Gastroesophageal sphincter (tissue), 4 donors: ENCODE measurements at regions not wholly inside any gene's neighbourhood (a gene's known extent, or its start where the extent isn't known, plus 50 kb on each side); places are given as distances from the start of the nearest gene placed in this dataset.

Source experiments
- ATAC-seq: fragments of 150-250 bp; one replicate; pipeline ENCODE4 v1.9.1; 2016; ENCODE audit warnings: mild to moderate bottlenecking, moderate library complexity
- H3K27ac ChIP-seq, 4 donors: fragments of 200-600 bp; sonication (generic) in 3 of 4; 1 replicate in 3 of 4; 2 replicates in 1 of 4; pipeline ENCODE4 v1.5.1; 2016 to 2019
- H3K27me3 ChIP-seq: fragments of 200-600 bp; sonication (generic); one replicate; pipeline ENCODE4 v1.5.1; 2019
- H3K36me3 ChIP-seq, 2 donors: fragments of 200-600 bp; sonication (generic); one replicate each; pipeline ENCODE4 v1.5.1; 2019; ENCODE audit warnings: control low read depth in 1 of 2
- H3K4me1 ChIP-seq, 3 donors: fragments of 200-600 bp; sonication (generic); 1 replicate in 2 of 3; 2 replicates in 1 of 3; pipeline ENCODE4 v1.5.1; 2016 to 2019; ENCODE audit warnings: control low read depth in 2 of 3
- H3K4me3 ChIP-seq, 2 donors: fragments of 200-600 bp; sonication (generic); one replicate each; pipeline ENCODE4 v1.5.1; 2019; ENCODE audit warnings: mild to moderate bottlenecking in 1 of 2, moderate library complexity in 1 of 2
- H3K9me3 ChIP-seq, 3 donors: fragments of 200-600 bp; sonication (generic); one replicate each; pipeline ENCODE4 v1.5.1; 2017 to 2019; ENCODE audit warnings: control low read depth in 2 of 3
- EP300 ChIP-seq: sonication (generic); formaldehyde crosslinking; IDR thresholded peaks from one replicate; pipeline ENCODE4 v1.6.1; 2017; ENCODE audit warnings: antibody characterized with exemption, mild to moderate bottlenecking
- POLR2A ChIP-seq, 2 donors: fragments of 450-650 bp; IDR thresholded peaks; one replicate each; pipeline ENCODE4 v1.6.1; 2017; ENCODE audit warnings: antibody characterized with exemption in 2 of 2, mild to moderate bottlenecking in 2 of 2, moderate library complexity in 1 of 2
- POLR2AphosphoS5 ChIP-seq: sonication (generic); formaldehyde crosslinking; IDR thresholded peaks from one replicate; pipeline ENCODE4 v1.6.1; 2017; ENCODE audit warnings: antibody characterized with exemption
- WGBS, 2 donors: methylation state at CpG; one replicate each; pipeline ENCODE4 v1.1.5; 2018; ENCODE audit warnings: low coverage in 1 of 2; 5-methylcytosine and 5-hydroxymethylcytosine counted together
- TF ChIP-seq, protein P1 (sequence below), 4 experiments: fragments of 200-600 bp in 2 of 4; fragments of 450-650 bp in 2 of 4; sonication (generic) in 1 of 4; IDR thresholded peaks; one replicate each; pipeline ENCODE4 v1.5.1; 2017 to 2019; ENCODE audit warnings: antibody characterized with exemption in 4 of 4, mild to moderate bottlenecking in 2 of 4, moderate library complexity in 2 of 4

DNA sequence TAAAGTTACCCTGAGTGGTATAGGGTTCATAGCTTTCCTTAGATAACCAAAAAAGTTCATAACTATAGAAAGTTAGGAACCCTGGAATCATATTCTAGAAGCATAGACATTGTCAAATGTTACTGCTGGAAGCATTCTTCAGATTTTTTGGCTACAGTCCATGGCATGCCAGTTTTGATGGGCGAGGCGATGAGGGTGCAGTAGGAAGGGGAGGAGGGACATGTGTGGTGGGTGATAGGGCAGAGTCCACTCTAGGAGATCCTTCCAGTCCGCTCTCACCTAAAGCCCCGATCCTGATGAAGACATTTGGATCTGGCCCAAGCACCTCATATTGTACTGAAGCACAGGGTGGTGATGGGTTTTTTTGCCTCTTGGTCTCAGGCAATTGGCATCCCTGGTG, 91.8 kb downstream of the HRH4 start:
- no peak for TF ChIP-seq POLR2AphosphoS5
- TF ChIP-seq POLR2A (IDR thresholded peaks at IDR 0.05), result no peak
- TF ChIP-seq EP300, result no peak
- TF ChIP-seq, protein P1, sequence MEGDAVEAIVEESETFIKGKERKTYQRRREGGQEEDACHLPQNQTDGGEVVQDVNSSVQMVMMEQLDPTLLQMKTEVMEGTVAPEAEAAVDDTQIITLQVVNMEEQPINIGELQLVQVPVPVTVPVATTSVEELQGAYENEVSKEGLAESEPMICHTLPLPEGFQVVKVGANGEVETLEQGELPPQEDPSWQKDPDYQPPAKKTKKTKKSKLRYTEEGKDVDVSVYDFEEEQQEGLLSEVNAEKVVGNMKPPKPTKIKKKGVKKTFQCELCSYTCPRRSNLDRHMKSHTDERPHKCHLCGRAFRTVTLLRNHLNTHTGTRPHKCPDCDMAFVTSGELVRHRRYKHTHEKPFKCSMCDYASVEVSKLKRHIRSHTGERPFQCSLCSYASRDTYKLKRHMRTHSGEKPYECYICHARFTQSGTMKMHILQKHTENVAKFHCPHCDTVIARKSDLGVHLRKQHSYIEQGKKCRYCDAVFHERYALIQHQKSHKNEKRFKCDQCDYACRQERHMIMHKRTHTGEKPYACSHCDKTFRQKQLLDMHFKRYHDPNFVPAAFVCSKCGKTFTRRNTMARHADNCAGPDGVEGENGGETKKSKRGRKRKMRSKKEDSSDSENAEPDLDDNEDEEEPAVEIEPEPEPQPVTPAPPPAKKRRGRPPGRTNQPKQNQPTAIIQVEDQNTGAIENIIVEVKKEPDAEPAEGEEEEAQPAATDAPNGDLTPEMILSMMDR (IDR thresholded peaks at IDR 0.05), result no peak
- no peaks in the 10 kb centered on the region for H3K9me3 ChIP-seq
- H3K4me3 ChIP-seq, result no peak overlapping the region
- no peak for ATAC-seq
- no peak overlapping the region for H3K27ac ChIP-seq
- no peaks in the 10 kb centered on the region for H3K27me3 ChIP-seq
- 79 to 88% methylated on average over 3 to 4 of the region's 4 CpGs for WGBS, 2 donors
- no peaks in the 10 kb centered on the region for H3K4me1 ChIP-seq
- H3K36me3 ChIP-seq, result no peaks in the 10 kb centered on the region

DNA sequence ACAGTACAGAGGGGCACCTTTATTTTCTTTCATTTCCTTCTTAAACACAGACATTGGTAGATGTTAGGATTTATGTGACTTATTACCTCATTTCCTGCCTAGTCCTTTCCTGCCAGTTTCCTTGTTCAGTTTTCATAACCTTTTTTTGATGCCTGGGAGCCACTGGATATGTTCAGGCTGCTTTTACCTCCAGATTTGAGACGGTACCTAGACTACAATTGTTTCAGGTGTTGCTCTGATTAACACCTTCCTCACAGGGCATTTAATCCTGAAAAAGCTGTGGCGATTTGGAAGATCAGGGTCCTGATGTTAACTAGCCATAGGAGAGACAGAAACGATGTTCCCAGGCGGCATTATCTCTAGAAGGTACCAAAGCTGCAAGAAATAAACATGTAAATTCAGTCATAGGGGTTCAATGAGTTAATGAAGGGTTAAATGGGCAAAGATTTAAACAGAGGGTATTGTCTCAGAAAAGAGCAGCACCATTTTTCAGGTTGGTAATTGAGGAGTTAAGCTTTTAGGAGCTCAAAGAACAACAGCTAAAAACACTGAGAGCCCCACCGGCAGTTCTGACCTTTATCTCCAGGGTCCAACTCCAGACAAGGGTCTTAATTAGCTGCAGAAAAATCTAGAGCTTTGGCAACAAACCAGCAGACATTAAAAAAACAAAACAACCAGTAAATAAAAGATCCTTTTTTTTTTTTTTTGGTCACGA, 93.3 kb downstream of the HRH4 start:
- no peaks in the 10 kb centered on the region for H3K36me3 ChIP-seq
- no peak overlapping the region for H3K4me3 ChIP-seq
- peaks cover 6% of the 10 kb centered on the region for H3K27me3 ChIP-seq
- 57 to 62% methylated on average over 5 to 6 of the region's 6 CpGs for WGBS, 2 donors
- TF ChIP-seq, protein P1 (IDR thresholded peaks at IDR 0.05), result no peak
- TF ChIP-seq EP300 (no peak), POLR2A (IDR thresholded peaks at IDR 0.05) (no peak), POLR2AphosphoS5 (no peak)
- no peaks in the 10 kb centered on the region for H3K9me3 ChIP-seq
- H3K4me1 ChIP-seq, result no peaks in the 10 kb centered on the region
- ATAC-seq, result no peak
- no peak overlapping the region for H3K27ac ChIP-seq

DNA sequence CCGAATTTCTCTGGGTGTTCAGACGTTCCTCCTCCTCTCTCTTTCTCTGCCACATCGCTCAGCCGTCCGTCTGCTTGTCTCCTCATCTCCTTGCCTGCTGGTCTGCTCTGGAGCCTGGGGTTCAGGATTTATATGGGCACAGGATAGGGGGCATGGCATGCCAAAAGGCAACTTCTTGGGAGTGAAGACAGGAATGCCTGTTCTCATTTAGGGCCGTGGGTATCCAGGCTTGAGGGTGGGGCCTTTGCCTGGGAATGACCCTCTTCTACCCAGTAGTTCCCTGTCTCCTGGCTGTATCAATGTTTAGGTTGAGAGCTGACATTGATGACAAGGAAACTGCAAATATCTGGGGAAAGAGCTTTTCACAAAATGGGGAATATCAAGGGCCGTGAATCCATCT, 98.0 kb downstream of the HRH4 start:
- no peaks in the 10 kb centered on the region for H3K4me1 ChIP-seq
- no peak overlapping the region for H3K4me3 ChIP-seq
- TF ChIP-seq, protein P1 (IDR thresholded peaks at IDR 0.05), result no peak
- TF ChIP-seq POLR2AphosphoS5 (no peak), EP300 (no peak), POLR2A (IDR thresholded peaks at IDR 0.05) (no peak)
- WGBS, 2 donors, result 76% methylated on average over 2 of the region's 7 CpGs; no CpG with 5 or more reads in 1 of the 2 donors
- H3K9me3 ChIP-seq, result no peaks in the 10 kb centered on the region
- no peak overlapping the region for H3K27ac ChIP-seq
- no peak for ATAC-seq
- peaks cover 20% of the 10 kb centered on the region for H3K27me3 ChIP-seq
- H3K36me3 ChIP-seq, result no peaks in the 10 kb centered on the region

DNA sequence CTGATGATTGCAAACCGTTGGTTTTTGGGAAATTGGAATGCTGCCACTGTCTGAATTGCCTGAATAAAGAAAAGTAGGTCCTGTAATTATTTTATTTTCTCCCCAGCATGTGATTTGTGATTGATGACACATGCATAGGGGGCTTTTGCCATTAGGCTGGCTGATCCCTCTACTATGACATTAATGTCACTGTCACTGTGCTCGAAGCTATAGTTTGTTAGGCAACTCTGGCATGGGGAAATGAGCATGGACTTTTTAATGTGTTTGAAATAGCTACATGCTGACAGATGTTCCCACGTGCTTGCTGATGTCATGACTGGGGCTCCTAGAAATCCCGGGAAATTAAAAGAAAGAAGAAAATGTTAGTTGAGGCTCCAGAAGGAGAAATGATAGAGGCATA, 99.1 kb downstream of the HRH4 start:
- no peak for ATAC-seq
- Histone ChIP-seq H3K36me3 (no peaks in the 10 kb centered on the region), H3K4me3 (no peak overlapping the region), H3K27me3 (peaks cover 20% of the 10 kb centered on the region), H3K4me1 (no peaks in the 10 kb centered on the region), H3K9me3 (no peaks in the 10 kb centered on the region), H3K27ac (no peak overlapping the region)
- TF ChIP-seq POLR2AphosphoS5 (no peak), EP300 (no peak), POLR2A (IDR thresholded peaks at IDR 0.05) (no peak)
- TF ChIP-seq, protein P1 (IDR thresholded peaks at IDR 0.05), result no peak
- 38 to 42% methylated on average over 4 of the region's 4 CpGs for WGBS, 2 donors

DNA sequence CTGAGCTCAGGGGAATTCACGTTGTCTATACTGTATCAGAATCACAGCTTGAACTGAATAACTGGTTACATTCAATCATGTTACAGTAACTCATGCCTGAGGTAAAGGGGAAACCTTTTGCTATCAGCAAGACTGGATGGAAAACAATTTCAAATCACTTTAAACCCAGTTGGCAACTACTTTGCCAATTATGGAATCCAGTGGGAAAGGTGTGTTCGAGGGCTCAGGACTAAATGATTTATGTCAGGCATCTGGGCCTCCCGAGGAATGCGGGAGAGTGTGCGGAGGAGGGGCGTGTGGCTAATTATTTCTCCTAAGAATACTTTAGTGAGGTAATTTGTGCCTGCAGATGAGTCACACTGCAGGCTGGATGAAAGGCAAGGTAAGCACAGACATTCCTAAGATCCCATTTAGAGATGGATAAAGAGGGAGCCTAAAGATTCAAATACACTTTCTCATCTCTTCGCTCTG, 100.1 kb downstream of the HRH4 start:
- Histone ChIP-seq H3K4me3 (no peak overlapping the region), H3K4me1 (no peaks in the 10 kb centered on the region), H3K27me3 (peaks cover 20% of the 10 kb centered on the region), H3K9me3 (no peaks in the 10 kb centered on the region), H3K36me3 (no peaks in the 10 kb centered on the region), H3K27ac (no peak overlapping the region)
- 36 to 56% methylated on average over 1 to 7 of the region's 7 CpGs for WGBS, 2 donors
- ATAC-seq, result no peak
- TF ChIP-seq POLR2A (IDR thresholded peaks at IDR 0.05), result no peak
- TF ChIP-seq EP300, result no peak
- TF ChIP-seq, protein P1 (IDR thresholded peaks at IDR 0.05), result no peak
- no peak for TF ChIP-seq POLR2AphosphoS5
